ENCODE measurements at regions not wholly inside any gene's neighbourhood (a gene's known extent, or its start where the extent isn't known, plus 50 kb on each side); places are given as distances from the start of the nearest gene placed in this dataset.

DNA sequence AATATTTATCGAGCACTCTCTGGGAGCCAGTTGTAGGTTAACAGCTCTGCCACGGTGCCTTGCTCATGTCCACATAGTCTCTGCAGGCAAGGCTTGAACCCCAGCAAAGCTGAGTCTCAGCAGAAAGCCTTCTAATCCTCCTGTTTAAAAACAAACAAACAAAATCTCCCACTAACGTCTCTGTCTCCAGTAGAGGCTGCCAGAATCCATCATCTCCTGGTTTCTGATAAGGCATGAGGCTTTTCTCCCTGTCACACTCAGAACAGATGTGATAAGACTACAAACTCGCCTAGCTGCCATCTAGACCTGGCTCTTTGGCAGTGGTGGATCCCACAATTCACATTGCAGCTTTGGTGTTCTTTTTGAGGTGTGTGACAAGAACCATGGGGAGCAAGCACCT, 813.2 kb downstream of the AACS start:
- TF ChIP-seq CTCF (IDR thresholded peaks at IDR 0.05) (no peak), MAX (CRISPR knock-in tag; IDR thresholded peaks at IDR 0.05) (no peak), CREB1 (CRISPR knock-in tag; IDR thresholded peaks at IDR 0.05) (no peak), ZNF416 (CRISPR knock-in tag; IDR thresholded peaks at IDR 0.05) (no peak), JUN (CRISPR knock-in tag; IDR thresholded peaks at IDR 0.05) (no peak)
